SHP77 (cell line): ENCODE measurements at regions not wholly inside any gene's neighbourhood (a gene's known extent, or its start where the extent isn't known, plus 50 kb on each side); places are given as distances from the start of the nearest gene placed in this dataset.

Experiments
- DNase-seq, 2 experiments: peaks; one replicate each; lab custom pipeline; 2025; lab: John Stamatoyannopoulos, UW

GRCh38 chr5:179430193-179431175, 85.2 kb upstream of the ADAMTS2 start:
- DNase-seq = no peak

- no peak for DNase-seq
Measured at GRCh38 chr5:179427676-179428056, 82.4 kb upstream of the ADAMTS2 start.

GRCh38 chr5:179427032-179427675, 81.9 kb upstream of the ADAMTS2 start:
- no peak for DNase-seq

DNA sequence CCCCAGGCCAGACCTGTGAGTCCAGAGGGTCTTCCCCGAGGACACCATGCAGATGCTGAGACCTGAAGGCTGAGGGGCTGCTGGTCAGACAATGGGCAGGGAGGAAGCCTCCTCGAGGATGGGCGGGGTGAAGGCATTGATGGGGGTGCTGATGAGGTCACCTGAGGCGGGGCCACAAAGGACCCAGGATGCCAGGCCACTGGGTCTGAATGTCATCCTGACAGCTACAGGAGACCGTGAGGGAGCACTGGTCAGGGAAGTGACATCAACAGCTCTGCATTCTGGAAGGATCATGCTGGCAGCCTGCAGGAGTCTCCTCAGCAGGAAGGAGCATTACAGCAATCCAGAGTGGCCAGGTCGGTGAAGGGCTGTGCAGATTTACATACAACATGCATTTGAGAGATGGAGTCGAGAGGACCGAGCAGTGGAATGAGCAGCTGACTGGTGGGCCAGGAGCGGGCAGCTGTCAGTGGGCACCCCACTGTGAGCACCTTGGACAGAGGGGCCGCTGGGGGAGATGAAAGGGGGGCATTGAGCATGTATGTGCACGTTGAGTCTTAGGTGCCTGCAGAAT, 77.7 kb upstream of the ADAMTS2 start:
- no peak for DNase-seq

GRCh38 chr5:179422213-179422855, 77.1 kb upstream of the ADAMTS2 start:
- DNase-seq = no peak

- DNase-seq = no peak
Measured at GRCh38 chr5:179421144-179421901, 76.1 kb upstream of the ADAMTS2 start.

- DNase-seq = no peak
Measured at GRCh38 chr5:179420476-179420875, 75.2 kb upstream of the ADAMTS2 start.

GRCh38 chr5:179418972-179419371, 73.7 kb upstream of the ADAMTS2 start:
- DNase-seq = no peak

GRCh38 chr5:179417696-179418095, 72.4 kb upstream of the ADAMTS2 start:
- DNase-seq = no peak

DNA sequence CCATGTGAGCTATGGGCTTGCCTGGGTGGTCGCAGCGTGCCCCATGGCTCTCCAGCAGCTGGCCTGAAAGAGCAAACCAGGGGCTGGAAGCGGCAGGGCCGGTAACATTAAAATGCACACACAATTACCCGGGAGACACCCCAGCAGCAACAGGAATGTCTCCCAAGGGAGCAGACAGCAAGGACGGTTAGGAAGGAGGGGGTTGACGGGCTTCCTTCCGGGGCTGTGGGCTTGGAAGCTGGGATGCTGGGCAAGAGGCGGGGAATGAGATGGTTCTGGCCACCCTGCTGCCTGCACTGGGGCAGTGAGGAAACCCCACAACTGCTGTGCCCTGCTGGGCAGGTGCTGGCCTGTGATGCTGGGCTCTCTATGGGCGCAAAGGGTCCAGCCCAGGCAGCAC, 71.8 kb upstream of the ADAMTS2 start:
- no peak for DNase-seq

- DNase-seq = no peak
Measured at GRCh38 chr5:179416114-179416822, 71.0 kb upstream of the ADAMTS2 start.

DNA sequence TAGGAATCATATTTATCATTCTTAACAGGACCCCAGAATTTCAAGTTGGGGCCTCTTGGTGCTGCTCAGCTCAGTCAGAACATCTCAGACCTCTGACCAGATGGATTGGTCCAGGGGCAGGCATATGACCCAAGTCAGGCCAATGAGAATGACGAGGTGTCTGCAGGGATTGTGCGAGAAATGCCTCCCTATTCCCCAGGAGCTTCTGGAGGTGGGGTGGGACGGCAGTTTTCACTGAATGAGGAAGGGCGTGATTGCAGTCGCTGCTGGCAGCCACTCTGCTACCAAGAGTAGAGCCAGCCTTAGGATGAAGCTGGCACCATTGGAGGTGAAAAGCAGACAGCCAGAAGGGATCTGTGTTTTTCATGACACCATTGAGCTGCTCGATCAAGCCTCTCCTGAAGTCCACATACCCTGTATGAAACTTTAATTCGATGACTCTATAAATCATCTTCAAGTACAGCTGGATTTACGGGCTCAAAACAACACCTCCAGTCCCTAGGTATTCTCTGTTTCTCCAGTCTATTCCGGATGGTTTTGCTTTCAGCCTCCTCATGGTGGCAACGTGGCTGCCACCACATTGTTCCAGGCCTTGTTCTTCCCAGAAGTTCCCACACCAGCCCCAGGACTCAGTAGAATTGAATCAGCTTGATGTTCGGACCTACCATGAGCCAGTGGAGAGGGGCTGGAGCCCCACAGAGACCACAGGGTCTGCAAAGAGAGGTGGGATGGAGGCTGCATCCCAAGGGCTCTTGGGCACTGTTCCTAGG, 70.2 kb upstream of the ADAMTS2 start:
- DNase-seq = no peak

- DNase-seq = no peak
Measured at GRCh38 chr5:179414459-179415261, 69.4 kb upstream of the ADAMTS2 start.

DNA sequence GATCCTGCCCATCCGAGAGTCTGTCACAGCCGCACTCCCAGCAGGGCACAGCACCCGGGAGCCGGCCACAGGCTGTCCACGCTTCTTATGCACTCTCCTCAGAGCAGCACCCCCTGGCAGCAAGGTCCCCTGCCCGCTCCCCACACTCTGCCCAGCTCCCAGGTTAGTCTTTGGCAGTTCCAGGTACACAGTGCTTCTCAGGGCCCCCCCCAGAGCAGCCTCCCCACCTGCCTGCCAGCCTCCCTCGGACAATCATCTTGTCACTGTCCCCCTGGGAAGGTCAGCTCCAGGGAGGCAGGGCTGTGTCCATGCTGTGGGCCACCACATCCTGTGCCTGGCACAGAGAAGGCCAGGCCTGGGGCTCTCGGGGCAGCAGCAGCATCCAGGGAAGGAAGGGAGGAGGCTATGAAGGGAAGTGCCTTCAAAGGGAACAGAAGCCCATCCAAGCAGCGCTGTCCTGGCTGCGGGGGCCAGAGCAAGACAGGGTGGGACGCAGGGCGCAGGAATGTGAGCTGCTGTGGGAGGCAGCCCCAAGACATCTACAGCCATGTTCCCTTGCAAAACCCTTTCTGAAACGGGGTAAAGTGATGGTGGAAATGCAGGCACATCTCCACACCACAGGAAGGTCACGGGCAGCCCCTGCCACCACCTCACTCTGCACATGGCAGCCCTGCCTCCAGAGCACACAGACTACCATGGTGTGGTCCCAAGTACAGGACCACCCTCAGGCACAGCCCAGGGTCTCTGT, 68.6 kb upstream of the ADAMTS2 start:
- DNase-seq = no peak

GRCh38 chr5:179413086-179413690, 67.9 kb upstream of the ADAMTS2 start:
- no peak for DNase-seq

DNA sequence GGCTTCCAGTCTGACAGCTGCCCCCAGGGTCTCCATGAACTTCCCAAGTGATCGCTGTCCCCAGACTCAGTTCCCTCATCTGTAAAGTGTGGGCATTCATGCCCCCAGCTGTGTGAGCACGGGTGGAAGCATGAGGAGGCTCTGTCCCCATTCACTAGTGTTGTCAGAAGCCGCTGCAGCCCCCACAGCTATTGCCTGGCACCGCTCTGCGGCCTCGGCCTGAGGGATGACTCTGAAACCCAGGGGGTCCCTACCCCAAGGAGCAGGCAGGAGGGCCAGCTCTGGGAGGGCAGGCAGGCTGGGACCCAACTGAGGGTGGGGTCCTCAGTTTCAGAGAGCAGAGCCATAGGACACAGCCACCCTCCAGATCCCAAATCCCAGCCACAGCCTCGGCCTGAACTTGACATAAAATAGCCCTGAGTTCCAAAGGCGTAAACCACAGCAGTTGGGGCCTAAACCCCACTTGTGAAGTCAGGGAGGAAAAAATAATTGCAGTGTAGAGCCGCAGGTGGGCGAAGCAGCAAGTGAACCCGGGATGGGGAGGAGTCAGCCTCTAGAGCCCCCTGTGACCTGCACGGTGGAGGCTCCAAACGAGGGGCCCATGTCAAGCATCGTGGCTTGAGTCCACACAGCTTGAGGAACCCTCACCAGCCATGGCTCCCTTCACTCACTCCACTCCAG, 66.0 kb upstream of the ADAMTS2 start:
- no peak for DNase-seq

DNA sequence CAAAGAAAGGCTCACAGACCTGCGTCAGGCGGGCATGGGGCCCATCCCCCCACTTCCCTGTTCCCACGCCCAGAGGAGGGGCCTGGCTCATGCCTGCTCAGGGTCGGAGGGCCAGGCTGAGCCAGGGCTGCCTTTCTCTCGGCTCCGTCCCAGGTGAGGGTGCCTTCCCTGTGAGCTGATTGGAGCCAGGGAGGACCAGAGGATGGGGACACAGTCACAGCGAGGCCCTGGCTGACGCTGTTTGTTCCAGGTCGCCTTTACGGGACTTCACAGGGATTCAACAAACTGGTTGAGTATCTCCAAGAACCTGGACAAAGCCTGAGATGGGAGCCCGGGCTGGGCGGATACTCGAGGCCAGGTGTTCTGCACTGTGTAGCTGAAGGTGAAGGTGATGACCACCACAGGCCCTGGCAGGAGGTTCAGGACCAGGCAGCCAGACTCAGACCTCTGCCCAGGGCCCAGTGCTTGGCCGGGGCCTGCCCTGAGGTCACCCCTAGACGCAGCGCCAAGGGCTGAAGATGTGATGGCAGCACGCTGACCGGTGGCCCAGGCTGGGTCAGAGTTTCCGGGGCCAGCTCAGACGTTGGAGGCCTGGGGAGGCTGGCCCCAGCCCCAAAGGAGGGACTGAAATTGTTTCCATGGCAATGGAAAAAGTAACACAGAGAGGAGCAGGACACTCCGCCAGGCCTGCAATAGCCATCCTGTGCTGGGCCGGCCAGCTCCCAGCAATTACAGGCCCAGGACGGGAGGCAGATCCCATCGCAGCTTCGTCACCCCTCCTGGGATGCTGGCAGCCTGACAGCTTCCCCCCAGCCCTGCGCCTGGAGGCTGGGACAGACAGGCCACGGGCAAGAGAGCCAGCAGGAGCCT, 65.3 kb upstream of the ADAMTS2 start:
- DNase-seq = no peak
